Loucy (cell line): ENCODE measurements at regions not wholly inside any gene's neighbourhood (a gene's known extent, or its start where the extent isn't known, plus 50 kb on each side); places are given as distances from the start of the nearest gene placed in this dataset.

Experiments used
- CTCF ChIP-seq: fragments of 200-600 bp; sonication (generic); conservative IDR thresholded peaks from 2 replicates; pipeline ENCODE4 v1.5.1; 2014; ENCODE audit warnings: mild to moderate bottlenecking, antibody characterized with exemption, low read length
- EZH2phosphoT487 ChIP-seq: fragments of 200-600 bp; IDR thresholded peaks from 2 replicates; pipeline ENCODE4 v1.6.1; 2018; ENCODE audit warnings: antibody characterized with exemption, mild to moderate bottlenecking, moderate library complexity, borderline replicate concordance

DNA sequence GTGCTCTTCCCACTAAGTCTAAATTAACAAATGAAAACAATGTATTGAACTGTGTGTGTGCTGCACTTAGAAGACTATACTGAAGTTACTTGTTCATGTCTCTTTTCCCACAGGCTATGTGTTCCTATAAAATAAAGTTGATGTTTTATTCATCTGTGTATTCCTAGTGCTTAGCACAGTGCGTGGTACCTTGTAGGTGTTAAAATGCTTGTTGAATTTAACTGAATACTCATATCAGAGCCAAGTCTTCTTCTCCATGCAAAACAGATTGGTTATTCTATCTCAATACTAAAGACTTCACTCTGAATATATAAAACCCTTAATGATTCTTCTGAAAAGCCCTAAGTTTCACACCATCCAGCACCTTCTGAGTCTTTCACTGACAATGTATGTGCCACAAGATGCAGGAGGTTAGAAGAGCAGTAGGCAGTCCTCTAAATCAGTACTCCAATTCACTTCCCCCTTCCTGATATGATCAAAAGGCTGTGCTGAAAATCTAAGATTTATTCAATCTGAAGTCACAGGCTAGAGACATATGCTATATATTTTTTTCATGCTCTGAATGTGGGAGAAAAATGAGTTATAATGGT is 231.7 kb upstream of the CCDC150 start:
- TF ChIP-seq CTCF (no peak), EZH2phosphoT487 (no peak)
